Spleen (tissue), 11 donors: ENCODE measurements at regions not wholly inside any gene's neighbourhood (a gene's known extent, or its start where the extent isn't known, plus 50 kb on each side); places are given as distances from the start of the nearest gene placed in this dataset.

Experiments
- DNase-seq: peaks from one replicate; pipeline ENCODE4 v3.0.0-alpha.2; 2020
- H3K27ac ChIP-seq, 8 donors: fragments of 200-600 bp; sonication (generic) in 7 of 8; 1 replicate in 4 of 8; 2 replicates in 4 of 8; pipeline versions ENCODE4 v1.5.0 to v1.8.0; 2016 to 2021; ENCODE audit warnings: inconsistent platforms in 4 of 8, mild to moderate bottlenecking in 4 of 8, moderate library complexity in 1 of 8
- H3K27me3 ChIP-seq, 7 donors: fragments of 200-600 bp; sonication (generic) in 6 of 7; replicated peaks in 1 of 7; 1 replicate in 4 of 7; 2 replicates in 3 of 7; pipeline versions ENCODE4 v1.5.0 to v1.8.0; 2016 to 2021; ENCODE audit warnings: inconsistent platforms in 3 of 7, mild to moderate bottlenecking in 1 of 7
- H3K36me3 ChIP-seq, 6 donors: fragments of 200-600 bp; sonication (generic) in 5 of 6; 1 replicate in 4 of 6; 2 replicates in 2 of 6; pipeline versions ENCODE4 v1.5.0 to v1.8.0; 2016 to 2021; ENCODE audit warnings: inconsistent platforms in 2 of 6
- H3K4me1 ChIP-seq, 6 donors: fragments of 200-600 bp; sonication (generic) in 5 of 6; 1 replicate in 3 of 6; 2 replicates in 3 of 6; pipeline versions ENCODE4 v1.5.0 to v1.8.0; 2016 to 2021; ENCODE audit warnings: inconsistent platforms in 3 of 6
- H3K4me3 ChIP-seq, 8 donors: fragments of 200-600 bp; sonication (generic) in 7 of 8; 1 replicate in 4 of 8; 2 replicates in 4 of 8; pipeline versions ENCODE4 v1.5.0 to v1.8.0; 2016 to 2021; ENCODE audit warnings: inconsistent platforms in 4 of 8, mild to moderate bottlenecking in 4 of 8, moderate library complexity in 2 of 8
- H3K9me3 ChIP-seq, 8 donors: fragments of 200-600 bp; sonication (generic) in 7 of 8; 1 replicate in 4 of 8; 2 replicates in 4 of 8; pipeline versions ENCODE4 v1.5.0 to v1.8.0; 2016 to 2021; ENCODE audit warnings: inconsistent platforms in 4 of 8
- POLR2A ChIP-seq, 3 donors: fragments of 450-650 bp; IDR thresholded peaks; one replicate each; pipeline ENCODE4 v1.5.1; 2017; ENCODE audit warnings: antibody characterized with exemption in 3 of 3, mild to moderate bottlenecking in 1 of 3
- POLR2AphosphoS5 ChIP-seq, 3 donors: sonication (generic); formaldehyde crosslinking; IDR thresholded peaks; one replicate each; pipeline ENCODE4 v1.5.1; 2017; ENCODE audit warnings: antibody characterized with exemption in 3 of 3
- whole genome bisulfite sequencing, 5 donors: extraction: QIAGEN DNeasy Blood & Tissue Kit in 3 of 5; methylation state at CpG; one replicate each; pipeline versions ENCODE4 v1.1.5 to v1.1.7; 2013 to 2018; 5-methylcytosine and 5-hydroxymethylcytosine counted together
- intact Hi-C: fragments of 100-400 bp; cut with DNase I; formaldehyde crosslinking; loops from one replicate; pipeline ENCODE4 v1.15.0; 2023; ENCODE audit warnings: low total_unique reads
- TF ChIP-seq, protein P1 (sequence below), 11 experiments: fragments of 200-600 bp in 7 of 11; fragments of 450-650 bp in 4 of 11; sonication (generic) in 4 of 11; IDR thresholded peaks in 8 of 11; conservative IDR thresholded peaks in 3 of 11; 1 replicate in 7 of 11; 2 replicates in 4 of 11; pipeline versions ENCODE4 v1.4.0 to v1.8.0; 2016 to 2021; ENCODE audit warnings: antibody characterized with exemption in 11 of 11, inconsistent platforms in 4 of 11, mild to moderate bottlenecking in 1 of 11
- donor health status: healthy with polysubstance abuse.
- donor health status: DM: no; HTN: no; CAD: no; lungs with moderate emphysema.
- donor health status: DM: no; HTN: no; CAD: no.
- donor health status: Bipolar disorder and iron deficiency.
- donor health status: healthy.
- donor health status: DM: no; HTN: no; CAD: no.
- donor health status: DM: yes; HTN: yes; CAD: no.

DNA sequence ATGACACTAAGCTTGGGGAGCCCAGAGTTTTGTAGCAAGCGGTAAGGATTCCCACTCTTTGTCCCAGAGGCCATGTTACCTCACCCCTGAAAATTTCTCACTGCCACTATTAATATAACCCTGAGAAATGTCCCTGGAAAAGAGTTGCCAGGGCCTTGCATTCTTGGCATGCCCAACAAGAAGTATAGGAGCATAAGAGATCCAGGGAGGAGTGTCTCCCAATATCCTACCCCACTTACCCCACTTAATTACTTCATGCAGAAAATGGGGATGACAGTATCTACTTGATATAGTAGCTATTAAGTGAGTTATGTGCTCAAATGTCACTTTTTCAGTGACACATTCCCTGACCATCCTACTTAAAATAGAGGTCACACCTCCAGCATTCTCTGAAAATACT lies 120.5 kb upstream of the C1GALT1C1 start:
- Histone ChIP-seq H3K36me3 (no peaks in the 10 kb centered on the region), H3K4me1 (peaks cover 0 to 29% (median 0%) of the 10 kb centered on the region in 6 donors), H3K4me3 (no peak overlapping the region), H3K9me3 (no peaks in the 10 kb centered on the region), H3K27ac (peak overlapping the region in 2 of 8 donors; percentile 7 to 81), H3K27me3 (no peaks in the 10 kb centered on the region)
- DNase-seq, result no peak
- TF ChIP-seq POLR2AphosphoS5 (IDR thresholded peaks at IDR 0.05) (no peak), POLR2A (IDR thresholded peaks at IDR 0.05) (no peak)
- TF ChIP-seq, protein P1, sequence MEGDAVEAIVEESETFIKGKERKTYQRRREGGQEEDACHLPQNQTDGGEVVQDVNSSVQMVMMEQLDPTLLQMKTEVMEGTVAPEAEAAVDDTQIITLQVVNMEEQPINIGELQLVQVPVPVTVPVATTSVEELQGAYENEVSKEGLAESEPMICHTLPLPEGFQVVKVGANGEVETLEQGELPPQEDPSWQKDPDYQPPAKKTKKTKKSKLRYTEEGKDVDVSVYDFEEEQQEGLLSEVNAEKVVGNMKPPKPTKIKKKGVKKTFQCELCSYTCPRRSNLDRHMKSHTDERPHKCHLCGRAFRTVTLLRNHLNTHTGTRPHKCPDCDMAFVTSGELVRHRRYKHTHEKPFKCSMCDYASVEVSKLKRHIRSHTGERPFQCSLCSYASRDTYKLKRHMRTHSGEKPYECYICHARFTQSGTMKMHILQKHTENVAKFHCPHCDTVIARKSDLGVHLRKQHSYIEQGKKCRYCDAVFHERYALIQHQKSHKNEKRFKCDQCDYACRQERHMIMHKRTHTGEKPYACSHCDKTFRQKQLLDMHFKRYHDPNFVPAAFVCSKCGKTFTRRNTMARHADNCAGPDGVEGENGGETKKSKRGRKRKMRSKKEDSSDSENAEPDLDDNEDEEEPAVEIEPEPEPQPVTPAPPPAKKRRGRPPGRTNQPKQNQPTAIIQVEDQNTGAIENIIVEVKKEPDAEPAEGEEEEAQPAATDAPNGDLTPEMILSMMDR (IDR thresholded peaks at IDR 0.05 in 8 of 11, conservative IDR thresholded peaks at IDR 0.05 in 3 of 11), result no peak
- intact Hi-C loops, result no loop called here
- WGBS, 5 donors, result 70 to 95% (median 83%) methylated on average over 1 of the region's 1 CpG

DNA sequence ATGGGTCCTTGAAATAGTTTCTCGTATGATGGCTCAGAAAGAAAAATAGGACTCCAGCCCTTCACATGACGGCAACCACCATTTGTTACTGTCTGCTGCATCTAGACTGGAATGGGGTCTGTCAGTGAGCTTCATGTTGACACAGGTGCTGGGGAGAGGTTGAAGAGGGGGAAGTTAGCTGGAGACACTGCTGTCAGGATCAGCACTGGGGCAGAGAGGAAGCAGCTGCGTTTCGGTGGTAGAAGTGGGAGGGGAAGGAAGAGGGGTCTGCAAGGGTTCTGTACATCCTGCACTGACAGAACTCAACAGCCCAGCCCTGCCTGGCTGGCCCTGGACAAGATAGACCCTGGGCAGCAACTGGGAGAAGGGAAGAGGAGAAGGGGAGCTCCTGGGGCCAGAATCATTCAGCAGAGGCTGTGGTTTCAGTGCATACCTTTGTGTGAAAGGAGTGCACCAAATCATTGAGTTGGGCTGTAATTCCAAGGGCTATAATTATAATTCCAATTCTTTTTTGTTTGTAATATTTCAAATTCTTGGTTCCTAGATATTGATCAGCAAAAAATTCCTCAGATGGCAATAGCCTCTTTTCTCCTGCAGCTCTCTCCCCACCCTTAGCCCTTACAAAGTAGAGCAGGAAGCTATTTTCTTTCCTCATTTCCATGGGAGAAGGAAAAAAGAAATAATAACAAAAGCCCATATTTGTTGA lies 119.4 kb upstream of the C1GALT1C1 start:
- DNase-seq, result peak; percentile 78
- Histone ChIP-seq H3K4me3 (no peak overlapping the region), H3K27me3 (no peaks in the 10 kb centered on the region), H3K4me1 (peaks cover 0 to 20% (median 0%) of the 10 kb centered on the region in 6 donors), H3K9me3 (peaks cover 0 to 4% (median 0%) of the 10 kb centered on the region in 8 donors), H3K36me3 (no peaks in the 10 kb centered on the region), H3K27ac (peak overlapping the region in 5 of 8 donors; percentile 8 to 81 (median 46))
- intact Hi-C loops, result no loop called here
- TF ChIP-seq POLR2A (IDR thresholded peaks at IDR 0.05), result no peak
- TF ChIP-seq POLR2AphosphoS5 (IDR thresholded peaks at IDR 0.05), result peak in 2 of 3 donors; percentile 49 to 50
- 4 to 23% (median 10%) methylated on average over 4 of the region's 4 CpGs for WGBS, 5 donors

DNA sequence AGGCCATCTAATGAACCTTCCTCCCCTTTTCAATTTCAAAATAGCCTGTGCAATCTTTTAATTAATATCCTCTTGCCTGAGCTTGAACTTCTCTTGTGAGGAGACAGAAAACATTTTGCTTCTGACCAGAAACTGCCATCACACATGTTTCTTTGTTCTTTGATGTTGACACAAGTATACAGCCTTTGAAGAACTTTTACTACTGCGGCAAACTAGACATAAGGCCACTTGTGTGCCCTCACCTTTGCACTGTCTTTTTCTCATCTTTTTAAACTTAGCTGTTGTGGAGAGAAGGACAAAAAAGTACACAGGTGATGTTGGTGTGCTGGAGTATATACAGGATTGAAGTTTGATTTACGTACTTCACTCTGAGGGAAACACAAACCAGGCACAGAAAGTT lies 116.3 kb upstream of the C1GALT1C1 start:
- Histone ChIP-seq H3K4me3 (no peak overlapping the region), H3K4me1 (peaks cover 0 to 14% (median 0%) of the 10 kb centered on the region in 6 donors), H3K36me3 (no peaks in the 10 kb centered on the region), H3K9me3 (peaks cover 0 to 4% (median 0%) of the 10 kb centered on the region in 8 donors), H3K27ac (no peak overlapping the region), H3K27me3 (no peaks in the 10 kb centered on the region)
- WGBS, 5 donors, result 80 to 89% (median 84%) methylated on average over 2 of the region's 2 CpGs
- DNase-seq, result no peak
- no peak for TF ChIP-seq POLR2A (IDR thresholded peaks at IDR 0.05)
- no peak for TF ChIP-seq POLR2AphosphoS5 (IDR thresholded peaks at IDR 0.05)
- TF ChIP-seq, protein P1 (IDR thresholded peaks at IDR 0.05 in 8 of 11, conservative IDR thresholded peaks at IDR 0.05 in 3 of 11), result no peak
- intact Hi-C loops, result no loop called here

DNA sequence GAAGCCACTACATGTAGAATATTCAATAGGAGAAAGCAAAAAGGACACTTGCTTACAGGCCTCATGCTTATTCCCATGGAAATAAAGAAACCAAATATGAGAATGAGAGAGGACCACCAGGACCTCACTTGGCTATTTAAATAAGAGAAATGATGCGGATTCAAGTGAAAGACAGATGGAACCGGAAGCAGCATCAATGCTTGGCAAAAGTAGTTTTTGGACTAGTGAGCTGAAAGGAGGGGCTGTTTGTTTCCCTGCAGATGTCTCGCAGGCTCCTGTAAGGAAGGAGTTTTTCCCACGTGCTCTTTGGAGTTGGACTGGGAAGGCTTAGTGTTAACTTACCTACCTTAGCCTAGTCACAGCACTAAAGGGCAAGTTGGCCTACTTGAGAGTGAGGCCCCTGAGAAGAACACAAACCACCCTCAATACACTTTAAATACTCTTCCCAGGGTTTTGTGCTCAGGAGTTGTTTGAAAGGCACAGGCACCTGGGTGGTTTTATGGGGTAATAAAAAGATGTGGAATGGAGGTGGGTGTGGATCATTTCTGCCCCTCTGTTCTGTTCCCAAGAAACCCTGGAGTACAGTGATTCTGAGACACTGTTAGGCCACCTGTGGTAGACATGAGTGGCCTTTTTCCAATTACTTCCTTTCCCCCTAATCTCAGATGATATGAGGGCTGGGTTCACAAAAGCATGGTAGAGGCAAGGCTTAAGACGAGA lies 113.3 kb upstream of the C1GALT1C1 start:
- WGBS, 5 donors, result 61 to 97% (median 90%) methylated on average over 4 to 5 of the region's 5 CpGs

More for the DNA sequence above, 113.3 kb upstream of the C1GALT1C1 start:
- TF ChIP-seq, protein P1 (IDR thresholded peaks at IDR 0.05 in 8 of 11, conservative IDR thresholded peaks at IDR 0.05 in 3 of 11), result no peak
- no peak for DNase-seq
- no peak overlapping the region for H3K4me3 ChIP-seq
- H3K9me3 ChIP-seq, result peaks cover 0 to 4% (median 0%) of the 10 kb centered on the region in 8 donors
- no peaks in the 10 kb centered on the region for H3K4me1 ChIP-seq
- intact Hi-C loops, result no loop called here
- no peak overlapping the region for H3K27ac ChIP-seq
- H3K27me3 ChIP-seq, result no peaks in the 10 kb centered on the region
- H3K36me3 ChIP-seq, result no peaks in the 10 kb centered on the region
